ENCODE measurements at regions not wholly inside any gene's neighbourhood (a gene's known extent, or its start where the extent isn't known, plus 50 kb on each side); places are given as distances from the start of the nearest gene placed in this dataset.
A peak's percentile ranks its signal among the peaks of the same experiment; 100 is the strongest.

GRCh38 chr16:85380905-85381737 is 232.0 kb upstream of the GSE1 start:
- DNase-seq, result no peak

- DNase-seq, result no peak
Observed at GRCh38 chr16:85381738-85382592, 231.2 kb upstream of the GSE1 start.

GRCh38 chr16:85382717-85383118 is 230.4 kb upstream of the GSE1 start:
- DNase-seq, result no peak

GRCh38 chr16:85383836-85384832 is 229.0 kb upstream of the GSE1 start:
- no peak for DNase-seq

- peak; percentile 72 for DNase-seq
Observed at GRCh38 chr16:85384833-85385462, 228.2 kb upstream of the GSE1 start.

- no peak for DNase-seq
Observed at GRCh38 chr16:85385463-85386331, 227.4 kb upstream of the GSE1 start.

- no peak for DNase-seq
Observed at GRCh38 chr16:85386467-85387170, 226.5 kb upstream of the GSE1 start.

GRCh38 chr16:85387171-85387507 is 226.0 kb upstream of the GSE1 start:
- no peak for DNase-seq

- no peak for DNase-seq
Observed at GRCh38 chr16:85387731-85388295, 225.3 kb upstream of the GSE1 start.

- no peak for DNase-seq
Observed at GRCh38 chr16:85389679-85390470, 223.2 kb upstream of the GSE1 start.

- peak; percentile 28 for DNase-seq
Observed at GRCh38 chr16:85390511-85391174, 222.5 kb upstream of the GSE1 start.

GRCh38 chr16:85391175-85391707 is 221.9 kb upstream of the GSE1 start:
- DNase-seq, result no peak

- DNase-seq, result no peak
Observed at GRCh38 chr16:85391769-85392583, 221.1 kb upstream of the GSE1 start.

- no peak for DNase-seq
Observed at GRCh38 chr16:85392756-85393673, 220.1 kb upstream of the GSE1 start.

- DNase-seq, result no peak
Observed at GRCh38 chr16:85393674-85394451, 219.3 kb upstream of the GSE1 start.

Data from NCI-H510A treated with DMSO at 0.1 percent for 48 hours (cell line).